Daoy (cell line): ENCODE measurements at regions not wholly inside any gene's neighbourhood (a gene's known extent, or its start where the extent isn't known, plus 50 kb on each side); places are given as distances from the start of the nearest gene placed in this dataset.

ENCODE experiments used
- DNase-seq: peaks from one replicate; pipeline ENCODE4 v3.0.0-alpha.2; 2015; ENCODE audit warnings: low read depth

- no peak for DNase-seq
Measured at GRCh38 chr3:103785537-103785936, 1350.7 kb downstream of the ZPLD1 start.

- DNase-seq = no peak
Measured at GRCh38 chr3:103786296-103786695, 1351.5 kb downstream of the ZPLD1 start.

GRCh38 chr3:103787164-103787871 is 1352.5 kb downstream of the ZPLD1 start:
- DNase-seq = no peak

DNA sequence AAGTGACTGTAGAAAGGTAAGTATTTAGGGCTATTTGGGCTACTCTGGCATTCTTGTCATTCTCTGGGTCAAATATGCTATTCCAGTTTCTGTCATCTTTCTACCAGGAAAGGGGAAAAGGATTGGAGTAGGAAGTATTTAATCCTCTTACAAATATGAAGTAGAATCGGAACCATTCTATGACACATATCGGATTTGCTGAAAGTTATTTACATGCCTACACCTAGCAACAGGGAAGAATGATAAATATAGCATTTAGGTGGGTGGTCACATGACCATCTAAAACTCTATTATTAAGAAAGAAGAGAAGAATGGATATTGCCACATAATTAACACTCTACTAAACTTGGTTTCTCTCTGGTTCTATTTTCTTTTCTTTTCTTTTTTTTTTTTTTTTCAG is 1353.1 kb downstream of the ZPLD1 start:
- no peak for DNase-seq

- no peak for DNase-seq
Measured at GRCh38 chr3:103791786-103792515, 1357.1 kb downstream of the ZPLD1 start.

- no peak for DNase-seq
Measured at GRCh38 chr3:103794656-103795055, 1359.8 kb downstream of the ZPLD1 start.

DNA sequence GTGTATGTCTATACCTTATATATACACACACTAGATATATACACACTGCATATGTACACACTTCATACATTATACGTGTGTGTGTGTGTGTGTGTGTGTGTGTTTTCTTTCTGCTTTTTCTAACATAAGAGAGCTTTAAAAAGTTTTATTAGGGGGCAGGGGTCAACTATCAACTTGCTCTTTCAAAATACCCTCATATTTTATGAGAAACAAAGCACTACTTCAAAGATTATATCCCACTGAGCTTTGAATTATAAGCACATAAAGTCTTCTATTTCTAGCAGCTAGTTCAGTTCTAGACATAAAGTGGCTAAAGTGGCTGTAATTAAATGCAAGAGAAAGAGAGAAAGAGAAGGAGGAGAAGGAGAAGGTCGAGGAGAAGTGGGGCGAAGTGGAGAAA is 1361.3 kb downstream of the ZPLD1 start:
- no peak for DNase-seq

- DNase-seq = no peak
Measured at GRCh38 chr3:103803787-103804186, 1369.0 kb downstream of the ZPLD1 start.

- no peak for DNase-seq
Measured at GRCh38 chr3:103810167-103810566, 1375.4 kb downstream of the ZPLD1 start.

DNA sequence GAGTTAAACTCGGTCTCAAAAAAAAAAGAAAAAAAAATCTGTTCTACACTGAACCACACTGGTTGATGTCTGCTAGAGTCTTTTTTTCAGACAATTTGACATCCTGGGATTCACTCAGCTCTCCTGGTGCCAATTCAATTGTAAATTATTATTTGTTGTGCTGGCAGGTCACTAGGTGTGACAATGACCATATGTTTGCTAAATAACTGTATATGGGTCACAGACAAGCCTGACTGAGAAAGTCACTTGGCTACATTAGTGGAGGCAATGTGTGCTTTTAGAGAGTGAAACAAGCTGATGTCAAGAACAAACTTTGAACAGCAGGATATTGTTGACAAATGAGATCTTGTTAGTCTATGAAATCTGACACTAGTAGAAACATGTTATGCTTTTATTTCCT is 1379.1 kb downstream of the ZPLD1 start:
- no peak for DNase-seq

DNA sequence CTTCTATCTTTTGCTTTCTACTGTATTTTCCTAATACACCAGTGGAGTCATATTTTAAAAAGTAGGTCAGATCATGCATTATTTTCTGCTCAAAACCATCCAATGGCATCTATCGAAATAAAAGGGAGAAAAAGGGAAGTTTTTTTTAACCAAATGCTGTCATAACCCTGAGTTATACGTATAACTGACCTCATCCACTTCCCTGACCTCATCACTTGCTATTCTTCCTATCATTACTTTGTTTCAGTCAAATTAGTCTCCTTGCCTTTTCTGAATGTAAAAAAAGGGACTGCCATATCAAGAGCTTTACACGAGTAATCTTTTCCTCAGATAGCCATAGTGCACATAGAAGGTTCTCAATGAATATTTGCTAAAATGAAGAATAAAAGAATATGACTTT is 1383.6 kb downstream of the ZPLD1 start:
- no peak for DNase-seq

DNA sequence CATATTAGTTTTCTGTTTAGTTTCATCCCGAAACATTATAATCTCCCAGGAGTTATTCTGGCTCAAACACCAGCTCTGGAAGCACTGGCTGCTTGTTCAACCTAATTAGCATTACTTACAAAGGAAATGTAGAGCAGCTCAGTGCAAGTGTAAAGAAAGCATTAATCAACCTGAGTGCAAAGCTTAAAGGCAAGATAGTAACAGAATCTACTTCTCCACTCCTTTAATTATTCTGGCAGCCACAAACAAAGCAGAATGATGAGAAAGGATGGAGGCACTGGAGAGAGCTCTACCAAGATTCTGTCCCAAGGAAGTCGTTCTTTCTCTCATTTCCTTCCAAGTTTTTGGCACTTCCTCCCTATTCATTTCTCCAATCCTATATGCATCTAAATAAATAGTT is 1384.0 kb downstream of the ZPLD1 start:
- no peak for DNase-seq

DNA sequence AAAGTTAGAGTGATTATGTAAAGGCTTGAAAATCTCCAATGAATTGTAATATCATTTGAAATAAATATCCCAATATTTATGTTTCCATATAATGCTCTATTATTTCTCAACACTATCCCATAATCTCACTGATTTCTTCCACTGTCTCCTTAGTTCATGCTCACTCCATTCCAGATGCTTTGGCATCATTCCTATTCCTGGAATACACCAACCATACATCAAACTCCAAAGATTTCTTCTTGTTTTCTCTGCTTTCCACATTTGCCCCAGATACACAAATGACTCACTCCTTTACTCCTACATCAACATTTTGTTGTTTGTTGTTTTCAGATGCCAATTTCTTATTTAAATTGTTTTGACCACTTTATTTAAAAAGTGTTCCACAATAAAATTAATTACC is 1390.8 kb downstream of the ZPLD1 start:
- DNase-seq = no peak

DNA sequence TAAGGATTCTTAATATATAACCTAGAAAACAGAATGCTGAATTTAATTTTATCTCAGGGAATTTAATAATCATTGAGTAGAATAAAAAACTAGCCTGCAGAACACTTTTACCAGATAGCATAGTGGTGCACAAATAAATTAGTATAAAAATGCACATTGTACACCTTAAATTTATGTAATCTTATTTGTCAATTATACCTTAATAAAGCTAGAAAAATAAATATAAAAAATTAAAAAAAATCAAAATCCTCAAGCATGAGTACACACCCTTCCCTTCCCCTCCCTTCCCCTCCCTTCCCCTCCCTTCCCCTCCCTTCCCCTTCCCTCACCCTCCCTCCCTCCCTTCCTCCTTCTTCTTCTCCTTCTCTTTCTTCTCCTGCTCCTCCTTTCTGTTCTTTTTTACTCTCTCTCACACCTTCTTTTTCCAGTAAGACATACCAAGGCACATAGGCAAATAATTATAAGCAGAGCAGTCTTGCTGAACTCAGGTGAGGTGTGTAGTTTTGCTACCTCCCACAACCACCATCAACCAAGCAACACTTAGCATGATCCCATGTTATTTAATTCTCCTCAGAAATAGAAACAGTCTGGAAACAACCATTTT is 1395.0 kb downstream of the ZPLD1 start:
- no peak for DNase-seq

DNA sequence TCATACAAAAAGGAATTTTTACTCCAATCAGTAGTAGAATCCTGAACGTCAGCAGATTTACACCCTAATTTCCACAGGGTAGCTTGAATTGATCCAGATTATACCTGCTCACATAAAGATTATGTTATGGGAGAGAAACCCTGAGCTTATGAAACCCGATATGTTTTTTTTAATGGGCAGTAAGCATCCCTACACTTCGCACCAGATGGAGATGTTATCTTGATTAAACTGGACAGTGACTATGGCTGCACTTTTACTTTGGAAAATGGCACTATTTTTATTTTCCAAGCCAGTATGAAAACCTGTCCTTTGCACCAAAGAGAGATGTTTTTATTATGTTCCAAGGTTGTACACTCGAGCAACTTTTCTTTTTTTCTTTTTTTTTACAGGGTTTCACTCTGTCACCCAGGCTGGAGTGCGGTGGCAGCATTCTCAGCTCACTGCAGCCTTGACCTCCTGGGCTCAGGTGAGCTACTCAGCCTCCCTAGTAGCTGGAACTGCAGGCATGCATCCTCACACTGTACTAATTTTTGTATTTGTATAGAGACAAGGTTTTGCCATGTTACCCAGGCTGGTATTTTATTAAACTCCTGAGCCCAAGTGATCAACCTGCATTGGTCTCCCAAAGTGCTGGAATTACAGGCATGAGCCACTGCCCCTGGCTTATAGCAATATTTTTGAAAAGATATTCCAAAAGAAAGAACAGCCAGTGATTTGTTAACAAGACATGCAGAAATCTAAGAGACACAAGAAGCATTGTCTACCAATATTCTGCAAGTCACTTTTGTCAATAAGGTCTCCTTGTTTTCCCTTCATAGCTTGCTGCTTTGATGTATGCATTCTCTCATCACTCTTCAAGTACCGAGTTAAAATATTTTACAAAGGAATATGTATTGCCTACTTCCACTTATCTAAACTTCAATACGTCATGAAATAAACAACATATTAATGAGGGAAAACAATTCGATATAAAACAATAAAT is 1412.6 kb downstream of the ZPLD1 start:
- DNase-seq = no peak

DNA sequence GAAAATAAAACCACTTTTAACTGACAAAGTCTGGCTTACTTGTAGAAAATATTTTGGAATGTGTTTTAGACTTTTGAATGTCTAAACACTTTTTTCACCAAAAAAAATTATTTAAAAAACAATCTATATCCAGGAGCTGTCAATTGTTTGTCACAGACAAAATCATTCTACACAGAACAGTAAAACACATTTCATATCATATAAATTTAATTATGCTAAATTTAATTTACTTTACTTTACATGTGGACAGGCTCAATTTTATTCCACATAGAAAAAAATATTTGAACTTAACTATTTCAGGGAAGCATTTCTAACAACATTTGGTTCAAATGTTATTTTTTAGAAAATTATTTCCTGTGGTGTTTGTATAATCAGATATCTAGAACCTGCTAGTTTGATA is 1417.0 kb downstream of the ZPLD1 start:
- DNase-seq = no peak

- DNase-seq = no peak
Measured at GRCh38 chr3:103862415-103862814, 1427.6 kb downstream of the ZPLD1 start.

DNA sequence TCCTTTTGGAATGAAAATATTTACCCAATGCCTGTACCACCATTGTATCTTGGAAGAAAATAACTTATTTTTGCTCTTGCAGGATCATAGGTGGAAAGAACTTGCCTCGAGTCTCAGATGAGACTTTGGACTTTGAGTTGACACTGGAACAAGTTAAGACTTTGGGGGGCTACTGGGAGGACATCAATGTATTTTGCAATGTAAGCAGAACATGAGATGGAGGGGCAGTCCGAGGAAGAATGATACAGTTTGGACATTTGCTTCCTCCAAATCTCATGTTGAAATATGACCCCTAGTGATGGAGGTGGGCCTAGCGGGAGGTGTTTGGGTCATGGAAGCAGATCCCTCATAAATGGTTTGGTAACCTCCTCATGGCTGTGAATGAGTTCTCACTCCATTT is 1428.6 kb downstream of the ZPLD1 start:
- no peak for DNase-seq

DNA sequence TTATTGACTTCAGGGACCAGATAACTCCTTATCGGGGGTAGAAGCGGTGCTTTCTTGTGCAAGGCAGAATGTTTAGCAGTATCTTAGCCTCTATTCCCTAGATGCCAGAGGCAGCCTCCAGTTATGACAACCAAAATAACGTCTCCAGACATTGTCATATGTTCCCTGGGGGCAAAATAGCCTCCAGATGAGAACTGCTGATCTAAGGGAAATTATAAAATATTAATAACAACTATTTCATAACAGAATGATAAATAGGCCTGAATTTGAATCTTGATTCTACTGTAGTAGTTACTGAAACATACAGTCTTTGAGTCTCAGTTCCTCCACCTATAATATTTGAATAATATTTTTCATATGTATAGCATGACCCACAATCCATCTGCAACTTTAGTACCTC is 1431.3 kb downstream of the ZPLD1 start:
- DNase-seq = no peak

DNA sequence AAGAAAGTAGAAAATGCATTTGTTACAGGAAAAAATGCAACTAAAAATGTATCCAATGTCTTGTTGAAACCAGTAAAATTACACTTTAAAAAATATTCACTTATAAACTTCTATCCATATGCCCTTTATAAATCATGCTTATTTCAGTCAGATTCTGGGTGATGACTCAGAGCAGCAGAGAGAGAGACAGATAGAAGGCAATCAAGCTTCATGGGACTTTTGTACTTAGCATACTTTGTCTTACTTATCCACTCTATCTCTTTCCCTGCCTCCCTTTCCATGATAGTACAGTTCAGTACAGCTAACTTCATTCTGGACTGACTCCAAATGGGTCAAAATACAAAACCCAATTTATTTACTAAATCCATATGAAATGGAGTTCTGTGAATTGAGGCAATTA is 1438.2 kb downstream of the ZPLD1 start:
- DNase-seq = no peak

GRCh38 chr3:103873897-103874545 is 1439.2 kb downstream of the ZPLD1 start:
- DNase-seq = no peak
